T-helper 2 cell (primary cell): ENCODE measurements at regions not wholly inside any gene's neighbourhood (a gene's known extent, or its start where the extent isn't known, plus 50 kb on each side); places are given as distances from the start of the nearest gene placed in this dataset.

ENCODE experiments used
- DNase-seq, 5 experiments: peaks; one replicate each; pipeline versions ENCODE4 v3.0.0 to v3.0.0-alpha.2; 2012 to 2022

DNA sequence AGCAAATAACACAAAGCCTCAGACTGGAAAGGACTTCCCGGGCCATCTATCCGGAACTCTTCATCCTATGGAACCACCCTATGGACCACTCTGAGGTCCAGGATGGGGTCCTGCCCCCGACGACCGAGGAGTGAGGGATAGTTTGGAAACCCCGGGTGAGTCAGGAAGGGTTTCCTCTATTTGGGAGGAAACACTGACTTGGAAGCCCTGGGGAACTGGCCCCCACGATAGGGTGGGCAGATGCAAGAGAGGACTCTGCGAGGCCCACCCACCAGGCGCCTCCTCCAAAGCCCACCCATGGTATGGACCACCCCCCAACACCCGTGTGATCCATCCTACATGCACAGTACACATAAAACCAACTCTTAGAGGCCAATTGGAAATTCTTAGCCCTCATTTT is 69.4 kb downstream of the CPN2 start:
- no peak for DNase-seq

- no peak for DNase-seq
These were observed 68.5 kb downstream of the CPN2 start for GRCh38 chr3:194282436-194283122.

GRCh38 chr3:194283221-194284006 is 67.7 kb downstream of the CPN2 start:
- no peak for DNase-seq

GRCh38 chr3:194284351-194284750 is 66.8 kb downstream of the CPN2 start:
- DNase-seq, result no peak

DNA sequence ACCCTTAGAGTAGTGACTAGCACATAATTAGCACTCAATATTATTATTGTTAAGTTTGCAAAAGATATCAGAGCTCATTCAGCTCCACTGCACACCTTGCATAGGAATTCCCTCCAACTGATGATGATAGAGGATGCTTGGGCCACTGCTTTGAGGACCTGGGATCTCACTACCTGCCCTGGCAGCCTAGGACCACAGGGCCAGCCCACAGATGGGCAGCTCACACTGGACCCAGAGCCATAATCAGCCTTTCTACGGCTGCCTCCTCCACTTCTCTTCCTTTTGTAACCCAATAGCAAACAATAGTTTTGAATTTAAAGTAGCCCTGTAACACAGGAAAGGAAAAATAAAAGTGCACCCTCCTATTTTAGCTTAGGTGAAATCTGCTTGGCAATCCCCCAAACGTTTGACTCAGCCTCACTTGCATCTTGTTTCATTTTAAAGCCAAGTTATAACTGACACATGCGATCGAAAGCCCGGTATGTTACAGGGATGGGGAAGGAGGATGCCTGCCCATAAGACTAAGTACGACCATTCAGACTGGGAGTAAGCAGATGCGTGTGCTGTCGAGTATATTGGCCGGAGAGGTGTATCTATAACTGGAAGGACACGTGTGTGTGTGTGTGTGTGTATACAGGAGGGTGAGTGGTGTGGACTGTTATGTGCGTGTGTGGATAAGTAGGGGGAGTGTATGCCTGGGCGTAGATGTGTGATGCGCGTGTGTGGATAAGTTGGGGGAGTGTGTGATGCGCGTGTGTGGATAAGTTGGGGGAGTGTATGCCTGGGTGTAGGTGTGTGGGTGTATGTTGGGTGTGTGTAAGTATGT is 65.9 kb downstream of the CPN2 start:
- no peak for DNase-seq

DNA sequence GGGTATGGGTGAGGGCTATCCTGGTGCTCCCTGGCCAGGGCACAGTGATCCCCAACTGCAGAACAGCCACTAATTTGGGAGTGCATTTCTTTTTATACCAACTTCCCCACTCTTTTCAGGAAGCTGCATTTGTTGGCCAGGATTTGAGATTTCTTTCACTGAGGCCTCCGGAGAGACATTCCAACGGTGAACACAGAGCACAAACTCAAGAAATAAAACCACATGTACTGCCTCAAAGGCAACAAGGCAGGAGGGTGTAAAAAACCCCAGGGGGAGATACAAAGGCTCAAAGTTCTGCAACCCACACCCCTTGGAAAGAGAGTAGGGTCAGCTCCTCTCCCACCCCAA is 65.3 kb downstream of the CPN2 start:
- DNase-seq, result no peak

- DNase-seq, result no peak
These were observed 64.6 kb downstream of the CPN2 start for GRCh38 chr3:194286375-194287146.

DNA sequence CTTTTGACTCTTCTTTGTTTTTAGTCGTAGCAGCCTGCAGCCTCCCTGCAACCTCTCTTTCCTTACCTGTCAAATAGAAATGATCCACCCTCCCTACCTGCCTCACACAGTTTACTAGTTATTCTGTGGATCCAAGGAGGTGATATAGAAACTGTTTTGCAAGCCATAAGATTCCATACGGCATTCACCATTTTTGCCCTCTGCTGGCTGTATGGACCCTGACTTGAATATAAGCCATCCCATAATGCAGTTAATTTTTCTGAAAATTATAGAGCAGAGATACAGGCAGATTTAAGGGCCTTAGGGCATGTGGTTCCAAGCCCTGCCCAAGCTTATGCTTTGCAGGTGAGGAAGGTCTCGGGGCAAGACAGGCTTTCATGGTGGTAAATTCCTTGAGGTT is 63.8 kb downstream of the CPN2 start:
- DNase-seq, result no peak

DNA sequence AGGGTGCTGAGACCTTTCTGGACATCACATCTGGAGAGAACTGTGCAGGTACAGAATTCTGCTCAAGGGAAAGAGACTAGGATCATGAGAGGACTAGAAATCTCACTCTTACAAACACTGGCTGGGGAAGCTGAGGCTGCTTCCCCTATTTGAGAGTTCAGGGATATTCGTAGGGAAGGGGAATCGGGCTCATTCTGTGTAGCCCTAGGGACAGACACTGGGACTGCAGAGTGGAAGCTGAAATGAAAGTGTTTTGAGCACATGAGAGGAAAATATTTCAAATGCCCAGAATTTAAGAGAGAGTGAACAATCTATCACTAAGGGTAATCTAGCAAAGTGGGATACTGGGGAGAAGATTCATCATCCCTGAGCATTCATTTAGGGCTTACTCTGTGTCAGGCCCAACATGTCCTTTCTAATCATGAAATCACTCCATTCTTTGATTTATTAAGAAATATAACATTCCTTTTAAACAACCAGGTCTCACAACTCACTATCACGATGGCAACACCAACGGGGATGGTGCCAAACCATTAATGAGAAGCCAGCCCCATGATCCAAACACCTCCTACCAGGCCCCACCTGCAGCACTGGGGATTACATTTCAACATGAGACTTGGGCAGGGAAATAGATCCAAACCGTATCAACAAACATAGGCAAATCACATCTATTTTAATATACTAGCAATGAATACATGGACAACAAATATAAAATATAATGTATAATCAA is 63.0 kb downstream of the CPN2 start:
- no peak for DNase-seq
